AG10803 (cell line): ENCODE measurements at regions not wholly inside any gene's neighbourhood (a gene's known extent, or its start where the extent isn't known, plus 50 kb on each side); places are given as distances from the start of the nearest gene placed in this dataset.
A peak's percentile ranks its signal among the peaks of the same experiment; 100 is the strongest.

Source experiments
- DNase-seq: peaks from one replicate; pipeline ENCODE4 v3.0.0; 2010; ENCODE audit warnings: low read depth
- H3K4me3 ChIP-seq: 2 replicates; pipeline ENCODE4 v1.5.1; 2011; ENCODE audit warnings: mild to moderate bottlenecking, low read length, control low read depth
- CTCF ChIP-seq: conservative IDR thresholded peaks from 2 replicates; pipeline ENCODE4 v1.5.1; 2011; ENCODE audit warnings: mild to moderate bottlenecking, low read length, control low read depth, inconsistent platforms

GRCh38 chr7:47148536-47149207 lies 433.2 kb downstream of the TNS3 start:
- no peak for TF ChIP-seq CTCF
- no peak overlapping the region for H3K4me3 ChIP-seq
- no peak for DNase-seq

DNA sequence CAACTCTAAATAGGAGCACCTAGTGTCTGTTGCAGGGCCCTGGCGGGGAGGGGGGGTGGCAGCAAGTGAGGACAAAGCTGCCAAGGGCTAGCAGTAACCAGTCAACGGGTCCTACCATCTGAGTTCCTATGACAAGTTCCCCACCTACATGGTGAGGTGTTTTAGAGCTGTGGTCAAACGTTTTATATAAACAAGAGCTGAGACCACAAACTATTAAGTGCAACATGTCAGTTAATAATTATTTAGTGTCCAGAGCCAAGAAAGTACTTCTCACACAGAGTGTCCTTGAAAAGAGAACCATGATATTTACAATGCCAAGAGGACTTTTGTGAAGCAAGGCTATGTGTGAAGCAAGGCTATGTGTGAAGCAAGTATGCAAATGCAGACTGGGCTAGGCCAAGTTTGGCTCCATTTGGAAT lies 434.7 kb downstream of the TNS3 start:
- TF ChIP-seq CTCF = no peak
- DNase-seq = peak; percentile 48
- no peak overlapping the region for H3K4me3 ChIP-seq

GRCh38 chr7:47145982-47146381 lies 435.9 kb downstream of the TNS3 start:
- no peak overlapping the region for H3K4me3 ChIP-seq
- DNase-seq = no peak
- no peak for TF ChIP-seq CTCF

GRCh38 chr7:47145186-47145725 lies 436.7 kb downstream of the TNS3 start:
- DNase-seq = no peak
- TF ChIP-seq CTCF = 0 out of 2 replicates have a peak, but pooled peaks have one; percentile 3
- no peak overlapping the region for H3K4me3 ChIP-seq

DNA sequence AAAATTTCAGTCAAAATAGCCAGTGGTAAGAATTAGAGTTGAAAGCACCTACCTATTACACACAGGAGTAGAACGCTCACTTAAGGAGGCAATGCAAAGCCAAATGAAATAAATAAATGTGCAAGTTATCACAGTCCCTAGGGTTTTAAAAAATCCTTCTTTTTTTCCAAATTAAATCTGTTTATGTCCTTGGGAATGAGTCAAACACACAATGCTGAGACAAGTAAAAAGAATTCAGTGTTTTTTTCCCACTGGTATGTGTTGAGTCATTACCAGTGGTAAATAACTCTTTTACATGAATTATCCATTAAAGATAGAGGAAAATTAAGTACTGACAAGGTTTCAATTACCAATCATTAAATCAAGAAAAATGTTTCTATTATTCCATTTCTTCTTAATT lies 438.6 kb downstream of the TNS3 start:
- no peak overlapping the region for H3K4me3 ChIP-seq
- TF ChIP-seq CTCF = no peak

DNA sequence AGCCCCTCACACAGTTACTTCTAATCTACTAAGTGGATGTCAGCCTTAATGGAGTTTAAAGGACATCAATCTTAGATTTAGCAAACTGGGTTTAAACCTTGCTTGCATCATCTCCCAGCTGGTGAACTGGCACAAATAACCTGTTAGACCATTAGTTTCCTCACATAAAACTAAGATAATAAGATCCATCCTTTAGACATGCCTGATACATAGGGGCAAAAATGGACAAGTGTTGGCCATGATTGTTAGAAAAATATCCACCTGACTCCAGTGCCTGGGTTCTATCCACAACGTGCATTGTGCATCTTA lies 439.1 kb downstream of the TNS3 start:
- H3K4me3 ChIP-seq = no peak overlapping the region
- no peak for TF ChIP-seq CTCF
- peak; percentile 20 for DNase-seq

More for the DNA sequence above, 438.6 kb downstream of the TNS3 start:
- DNase-seq = peak; percentile 87

DNA sequence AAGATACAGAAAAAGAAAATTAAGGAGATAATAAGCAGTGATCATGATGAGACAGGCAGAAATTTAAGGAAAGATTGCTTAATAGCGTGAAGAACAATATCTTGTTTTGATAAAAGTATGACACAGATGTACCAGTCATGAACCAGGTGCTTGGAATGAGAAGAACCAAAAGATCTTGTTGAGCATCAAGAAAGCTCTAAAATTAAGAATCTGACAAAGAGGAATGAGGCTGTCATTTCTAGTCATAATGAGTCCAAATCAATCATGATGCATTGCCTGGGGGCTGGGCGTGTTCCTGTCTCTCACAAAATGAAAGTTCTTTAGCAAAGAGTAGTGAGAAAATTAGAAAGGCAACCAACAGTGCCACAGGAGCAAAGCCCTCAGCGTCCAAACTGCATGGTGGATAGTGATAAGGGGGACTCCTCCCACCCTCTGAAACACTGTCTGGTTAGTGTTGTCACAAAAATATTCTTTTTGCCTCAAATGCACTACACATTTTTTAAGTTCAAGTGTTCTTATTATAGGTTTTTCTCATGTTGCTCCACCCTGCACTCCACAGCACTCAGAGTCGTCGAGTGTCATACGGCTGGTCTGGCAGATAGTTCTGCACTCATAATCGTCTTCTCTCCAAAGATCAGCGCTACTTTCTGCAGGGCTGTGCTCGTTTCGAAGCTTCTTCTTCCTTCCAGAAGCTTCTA lies 439.6 kb downstream of the TNS3 start:
- no peak for TF ChIP-seq CTCF
- no peak for DNase-seq
- H3K4me3 ChIP-seq = no peak overlapping the region
